ENCODE measurements at regions not wholly inside any gene's neighbourhood (a gene's known extent, or its start where the extent isn't known, plus 50 kb on each side); places are given as distances from the start of the nearest gene placed in this dataset.

DNA sequence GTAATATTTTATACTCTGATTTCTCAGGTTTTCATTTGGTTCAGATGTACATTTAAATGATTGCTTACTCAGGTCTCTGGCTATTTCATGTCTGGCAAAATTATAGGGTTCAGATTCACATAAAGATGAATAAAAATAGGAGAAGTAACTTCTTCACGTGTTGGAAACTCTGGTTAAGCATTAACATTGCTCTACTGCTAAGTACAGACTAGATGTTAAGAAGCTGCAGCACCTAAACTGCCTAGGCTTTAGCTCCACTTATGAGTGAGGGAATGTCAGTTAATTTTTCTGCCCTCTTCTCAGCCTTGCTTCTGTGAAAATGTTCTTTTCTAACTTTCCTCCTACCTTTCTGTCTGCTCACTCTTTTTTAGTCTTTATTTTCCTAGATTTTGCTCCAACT is 361.2 kb downstream of the ARAP2 start:
- Histone ChIP-seq H3K4me3 (no peak overlapping the region), H2AFZ (replicated peaks) (no peak overlapping the region), H3K79me2 (ENCODE audit: low read depth) (no peaks in the 10 kb centered on the region), H3K4me1 (no peaks in the 10 kb centered on the region), H3K36me3 (no peaks in the 10 kb centered on the region), H3K9me3 (ENCODE audit: low read depth) (no peaks in the 10 kb centered on the region), H3K4me2 (no peak overlapping the region), H3K9ac (no peak overlapping the region), H4K20me1 (ENCODE audit: low read depth) (no peaks in the 10 kb centered on the region), H3K27me3 (no peaks in the 10 kb centered on the region), H3F3A (ENCODE audit: low read depth) (no peaks in the 10 kb centered on the region), H3K27ac (no peak overlapping the region)
- Mint-ChIP-seq H3K9me3 (no peaks in the 10 kb centered on the region), H3K27me3 (ENCODE audit: insufficient read depth, low read depth) (no peaks in the 10 kb centered on the region), H3K4me1 (no peaks in the 10 kb centered on the region), H3K36me3 (no peaks in the 10 kb centered on the region), H3K27ac (no peak overlapping the region), H3K4me3 (no peak overlapping the region)
- TF ChIP-seq, protein P1, sequence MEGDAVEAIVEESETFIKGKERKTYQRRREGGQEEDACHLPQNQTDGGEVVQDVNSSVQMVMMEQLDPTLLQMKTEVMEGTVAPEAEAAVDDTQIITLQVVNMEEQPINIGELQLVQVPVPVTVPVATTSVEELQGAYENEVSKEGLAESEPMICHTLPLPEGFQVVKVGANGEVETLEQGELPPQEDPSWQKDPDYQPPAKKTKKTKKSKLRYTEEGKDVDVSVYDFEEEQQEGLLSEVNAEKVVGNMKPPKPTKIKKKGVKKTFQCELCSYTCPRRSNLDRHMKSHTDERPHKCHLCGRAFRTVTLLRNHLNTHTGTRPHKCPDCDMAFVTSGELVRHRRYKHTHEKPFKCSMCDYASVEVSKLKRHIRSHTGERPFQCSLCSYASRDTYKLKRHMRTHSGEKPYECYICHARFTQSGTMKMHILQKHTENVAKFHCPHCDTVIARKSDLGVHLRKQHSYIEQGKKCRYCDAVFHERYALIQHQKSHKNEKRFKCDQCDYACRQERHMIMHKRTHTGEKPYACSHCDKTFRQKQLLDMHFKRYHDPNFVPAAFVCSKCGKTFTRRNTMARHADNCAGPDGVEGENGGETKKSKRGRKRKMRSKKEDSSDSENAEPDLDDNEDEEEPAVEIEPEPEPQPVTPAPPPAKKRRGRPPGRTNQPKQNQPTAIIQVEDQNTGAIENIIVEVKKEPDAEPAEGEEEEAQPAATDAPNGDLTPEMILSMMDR (IDR thresholded peaks at IDR 0.05): no peak
- no peak for TF ChIP-seq EZH2phosphoT487 (IDR thresholded peaks at IDR 0.05)
- no peak for TF ChIP-seq EZH2 (IDR thresholded peaks at IDR 0.05)
- no peak for DNase-seq (ENCODE audit: low spot score)

DNA sequence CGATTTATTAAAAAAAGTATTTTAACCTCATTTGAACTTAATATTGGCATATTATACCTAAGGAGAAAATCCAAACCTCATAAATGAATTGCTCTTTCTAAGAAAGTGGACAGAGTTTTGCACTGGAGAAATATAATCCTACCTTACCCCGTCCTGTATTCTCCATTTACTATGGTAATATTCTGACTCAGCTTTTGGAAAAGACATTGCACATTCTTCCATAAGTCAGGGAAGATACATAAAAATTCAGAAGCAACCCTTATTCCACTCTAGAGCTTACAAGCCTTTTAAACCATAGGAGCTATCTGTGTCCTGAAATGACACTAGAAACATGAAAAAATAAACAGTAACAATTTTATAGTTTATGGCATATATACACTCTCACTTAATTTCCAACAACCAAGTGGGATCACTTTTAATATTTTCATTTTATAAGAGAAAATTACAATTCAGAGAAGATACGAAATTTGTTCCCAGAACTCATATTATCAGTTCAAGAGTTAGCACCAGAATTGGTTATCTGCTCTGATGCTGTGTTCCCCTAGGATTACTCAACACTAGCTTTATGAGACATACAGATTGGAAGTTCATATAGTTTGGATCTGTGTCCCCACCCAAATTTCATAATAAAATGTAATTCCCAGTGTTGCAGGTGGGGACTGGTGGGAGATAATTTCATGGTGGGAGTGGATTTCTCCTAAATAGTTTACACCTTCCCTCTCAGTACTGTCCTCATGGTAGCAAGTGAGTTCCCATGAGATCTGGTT is 359.4 kb downstream of the ARAP2 start:
- TF ChIP-seq EZH2 (IDR thresholded peaks at IDR 0.05): no peak
- TF ChIP-seq, protein P1 (IDR thresholded peaks at IDR 0.05): no peak
- no peak for TF ChIP-seq EZH2phosphoT487 (IDR thresholded peaks at IDR 0.05)
- H3K36me3 ChIP-seq: no peaks in the 10 kb centered on the region
- H3K79me2 ChIP-seq (ENCODE audit: low read depth): no peaks in the 10 kb centered on the region
- no peak overlapping the region for H3K4me2 ChIP-seq
- H3K9ac ChIP-seq: no peak overlapping the region
- H3K27me3 Mint-ChIP-seq (ENCODE audit: insufficient read depth, low read depth): no peaks in the 10 kb centered on the region
- H3K4me1 ChIP-seq: no peaks in the 10 kb centered on the region
- H3K4me3 Mint-ChIP-seq: no peak overlapping the region
- no peaks in the 10 kb centered on the region for H3K27me3 ChIP-seq
- no peaks in the 10 kb centered on the region for H4K20me1 ChIP-seq (ENCODE audit: low read depth)
- no peaks in the 10 kb centered on the region for H3K9me3 Mint-ChIP-seq
- H3K36me3 Mint-ChIP-seq: no peaks in the 10 kb centered on the region
- H3K27ac Mint-ChIP-seq: no peak overlapping the region
- no peaks in the 10 kb centered on the region for H3F3A ChIP-seq (ENCODE audit: low read depth)
- H3K4me1 Mint-ChIP-seq: no peaks in the 10 kb centered on the region
- no peak overlapping the region for H3K27ac ChIP-seq
- no peak for DNase-seq (ENCODE audit: low spot score)
- no peak overlapping the region for H2AFZ ChIP-seq (replicated peaks)
- H3K9me3 ChIP-seq (ENCODE audit: low read depth): no peaks in the 10 kb centered on the region
- H3K4me3 ChIP-seq: no peak overlapping the region

DNA sequence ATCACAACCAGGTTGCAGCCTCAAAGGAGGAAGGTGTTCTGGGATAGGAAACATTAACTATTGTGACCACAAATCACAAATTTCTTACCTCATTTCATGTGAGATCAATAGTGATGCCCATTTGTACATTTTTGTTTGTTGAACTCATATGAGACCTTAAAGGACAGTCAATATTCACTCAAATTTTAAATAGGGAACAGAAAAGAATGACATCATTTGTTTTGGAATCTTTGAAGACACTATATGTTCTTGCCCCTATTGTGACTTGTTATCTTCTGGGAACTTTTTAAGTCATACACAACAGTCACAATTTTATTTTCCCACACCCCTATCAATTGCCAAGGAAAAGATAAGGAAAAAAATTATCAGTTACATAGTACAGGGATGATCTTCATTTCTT is 346.5 kb downstream of the ARAP2 start:
- Mint-ChIP-seq H3K36me3 (no peaks in the 10 kb centered on the region), H3K4me3 (no peak overlapping the region), H3K27me3 (ENCODE audit: insufficient read depth, low read depth) (peaks cover 5% of the 10 kb centered on the region), H3K4me1 (no peaks in the 10 kb centered on the region), H3K9me3 (no peaks in the 10 kb centered on the region), H3K27ac (no peak overlapping the region)
- no peaks in the 10 kb centered on the region for H3K27me3 ChIP-seq
- no peaks in the 10 kb centered on the region for H3K4me1 ChIP-seq
- no peak overlapping the region for H2AFZ ChIP-seq (replicated peaks)
- H3K36me3 ChIP-seq: no peaks in the 10 kb centered on the region
- H3F3A ChIP-seq (ENCODE audit: low read depth): no peaks in the 10 kb centered on the region
- H3K79me2 ChIP-seq (ENCODE audit: low read depth): no peaks in the 10 kb centered on the region
- H4K20me1 ChIP-seq (ENCODE audit: low read depth): no peaks in the 10 kb centered on the region
- no peak for TF ChIP-seq EZH2phosphoT487 (IDR thresholded peaks at IDR 0.05)
- TF ChIP-seq, protein P1 (IDR thresholded peaks at IDR 0.05): no peak
- TF ChIP-seq EZH2 (IDR thresholded peaks at IDR 0.05): no peak
- no peaks in the 10 kb centered on the region for H3K9me3 ChIP-seq (ENCODE audit: low read depth)
- H3K4me3 ChIP-seq: no peak overlapping the region
- no peak overlapping the region for H3K9ac ChIP-seq
- H3K27ac ChIP-seq: no peak overlapping the region
- no peak overlapping the region for H3K4me2 ChIP-seq
- DNase-seq (ENCODE audit: low spot score): no peak

Measured in neural progenitor cell (in vitro differentiated cells).